ENCODE measurements at regions not wholly inside any gene's neighbourhood (a gene's known extent, or its start where the extent isn't known, plus 50 kb on each side); places are given as distances from the start of the nearest gene placed in this dataset.

DNA sequence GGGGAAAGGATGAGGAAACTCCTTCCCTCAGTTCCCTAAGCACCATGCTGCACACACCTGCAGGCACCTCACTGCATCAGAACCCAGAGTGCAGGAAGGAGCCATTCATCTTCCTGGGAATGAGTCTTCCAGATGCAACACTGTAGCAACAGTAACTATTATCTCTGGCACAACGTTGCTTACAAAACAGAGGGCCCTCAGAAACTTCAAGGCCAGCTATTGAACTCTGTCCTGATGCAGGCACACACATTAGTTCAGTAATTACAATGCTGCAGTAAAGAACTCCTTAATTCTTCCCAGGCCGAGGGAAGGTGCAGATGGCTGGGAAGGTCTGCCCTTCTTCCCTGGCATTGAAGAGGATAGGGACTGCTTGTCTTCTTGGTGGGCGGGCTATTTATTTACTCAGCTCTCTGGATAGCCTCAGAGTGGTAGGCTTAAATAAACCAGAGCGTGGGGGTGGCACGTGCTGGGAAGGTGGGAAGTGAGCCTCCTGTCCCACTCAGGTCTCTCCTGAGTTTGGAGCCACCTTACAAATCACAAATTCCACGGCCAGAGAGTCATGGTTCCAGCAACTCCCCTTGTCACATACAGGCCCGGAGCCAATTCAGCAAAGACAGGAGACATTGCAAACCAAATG, 125.1 kb upstream of the JCAD start:
- no peaks in the 10 kb centered on the region for H3K9me3 ChIP-seq
- H3K27me3 ChIP-seq, result no peaks in the 10 kb centered on the region
- WGBS, 2 donors (ENCODE audit: low coverage in 1 of 2), result 73 to 80% methylated on average over 2 to 7 of the region's 7 CpGs

DNA sequence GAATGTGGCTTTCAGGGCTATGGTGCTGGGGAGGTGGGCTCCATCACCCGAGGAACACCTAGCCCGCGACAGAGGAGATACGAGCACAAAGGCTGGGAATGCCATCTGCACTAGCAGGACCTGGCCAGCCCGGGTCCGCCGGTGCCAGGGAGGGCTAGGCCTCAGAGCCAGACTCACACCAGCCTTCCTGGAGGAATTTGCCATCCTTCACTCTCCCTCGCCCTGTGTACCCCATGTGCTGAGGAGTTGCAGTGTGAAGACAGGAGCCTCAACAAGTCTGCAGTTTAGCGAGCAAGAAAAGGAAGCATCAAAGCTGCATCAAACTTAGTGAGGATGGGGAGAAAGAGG, 123.6 kb upstream of the JCAD start:
- H3K4me3 ChIP-seq, result no peak overlapping the region
- TF ChIP-seq POLR2A (IDR thresholded peaks at IDR 0.05) (no peak), POLR2AphosphoS5 (IDR thresholded peaks at IDR 0.05) (no peak), EP300 (IDR thresholded peaks at IDR 0.05; ENCODE audit: low read depth) (no peak)
- TF ChIP-seq, protein P1, sequence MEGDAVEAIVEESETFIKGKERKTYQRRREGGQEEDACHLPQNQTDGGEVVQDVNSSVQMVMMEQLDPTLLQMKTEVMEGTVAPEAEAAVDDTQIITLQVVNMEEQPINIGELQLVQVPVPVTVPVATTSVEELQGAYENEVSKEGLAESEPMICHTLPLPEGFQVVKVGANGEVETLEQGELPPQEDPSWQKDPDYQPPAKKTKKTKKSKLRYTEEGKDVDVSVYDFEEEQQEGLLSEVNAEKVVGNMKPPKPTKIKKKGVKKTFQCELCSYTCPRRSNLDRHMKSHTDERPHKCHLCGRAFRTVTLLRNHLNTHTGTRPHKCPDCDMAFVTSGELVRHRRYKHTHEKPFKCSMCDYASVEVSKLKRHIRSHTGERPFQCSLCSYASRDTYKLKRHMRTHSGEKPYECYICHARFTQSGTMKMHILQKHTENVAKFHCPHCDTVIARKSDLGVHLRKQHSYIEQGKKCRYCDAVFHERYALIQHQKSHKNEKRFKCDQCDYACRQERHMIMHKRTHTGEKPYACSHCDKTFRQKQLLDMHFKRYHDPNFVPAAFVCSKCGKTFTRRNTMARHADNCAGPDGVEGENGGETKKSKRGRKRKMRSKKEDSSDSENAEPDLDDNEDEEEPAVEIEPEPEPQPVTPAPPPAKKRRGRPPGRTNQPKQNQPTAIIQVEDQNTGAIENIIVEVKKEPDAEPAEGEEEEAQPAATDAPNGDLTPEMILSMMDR (IDR thresholded peaks at IDR 0.05), result no peak
- H3K27me3 ChIP-seq, result no peaks in the 10 kb centered on the region
- peak overlapping the region; percentile 15 to 72 (median 68) for H3K27ac ChIP-seq
- H3K36me3 ChIP-seq, result no peaks in the 10 kb centered on the region
- 77% methylated on average over 8 of the region's 9 CpGs; no CpG with 5 or more reads in 1 of the 2 donors for WGBS, 2 donors (ENCODE audit: low coverage in 1 of 2)
- intact Hi-C loops (cut with DNase I; ENCODE audit: low total_unique reads) (loop anchor here (10.0 kb wide), 1 partner anchor 128 kb away; the partner anchor contains the start of gene JCAD), in situ Hi-C loops (cut with MboI; ENCODE audit: low pct_ligation_motif_present in 1 of 4, low pct_unique_long_range_greater_than_20kb in 1 of 4, low sequenced_read_pairs in 3 of 4) (no loop called here)
- DNase-seq, result no peak
- no peaks in the 10 kb centered on the region for H3K9me3 ChIP-seq
- H3K4me1 ChIP-seq, result peaks cover 0 to 15% (median 9%) of the 10 kb centered on the region in 4 donors

More for the DNA sequence above, 125.1 kb upstream of the JCAD start:
- Histone ChIP-seq H3K27ac (no peak overlapping the region), H3K4me3 (no peak overlapping the region), H3K4me1 (peaks cover 0 to 25% (median 9%) of the 10 kb centered on the region in 4 donors), H3K36me3 (no peaks in the 10 kb centered on the region)
- in situ Hi-C loops (cut with MboI; ENCODE audit: low pct_ligation_motif_present in 1 of 4, low pct_unique_long_range_greater_than_20kb in 1 of 4, low sequenced_read_pairs in 3 of 4), result no loop called here
- DNase-seq, result no peak
- intact Hi-C loops (cut with DNase I; ENCODE audit: low total_unique reads), result loop anchor here (10.0 kb wide), 1 partner anchor 130 kb away; the partner anchor contains the start of gene JCAD
- TF ChIP-seq POLR2AphosphoS5 (IDR thresholded peaks at IDR 0.05) (no peak), POLR2A (IDR thresholded peaks at IDR 0.05) (no peak), EP300 (IDR thresholded peaks at IDR 0.05; ENCODE audit: low read depth) (no peak)
- TF ChIP-seq, protein P1 (IDR thresholded peaks at IDR 0.05), result no peak

DNA sequence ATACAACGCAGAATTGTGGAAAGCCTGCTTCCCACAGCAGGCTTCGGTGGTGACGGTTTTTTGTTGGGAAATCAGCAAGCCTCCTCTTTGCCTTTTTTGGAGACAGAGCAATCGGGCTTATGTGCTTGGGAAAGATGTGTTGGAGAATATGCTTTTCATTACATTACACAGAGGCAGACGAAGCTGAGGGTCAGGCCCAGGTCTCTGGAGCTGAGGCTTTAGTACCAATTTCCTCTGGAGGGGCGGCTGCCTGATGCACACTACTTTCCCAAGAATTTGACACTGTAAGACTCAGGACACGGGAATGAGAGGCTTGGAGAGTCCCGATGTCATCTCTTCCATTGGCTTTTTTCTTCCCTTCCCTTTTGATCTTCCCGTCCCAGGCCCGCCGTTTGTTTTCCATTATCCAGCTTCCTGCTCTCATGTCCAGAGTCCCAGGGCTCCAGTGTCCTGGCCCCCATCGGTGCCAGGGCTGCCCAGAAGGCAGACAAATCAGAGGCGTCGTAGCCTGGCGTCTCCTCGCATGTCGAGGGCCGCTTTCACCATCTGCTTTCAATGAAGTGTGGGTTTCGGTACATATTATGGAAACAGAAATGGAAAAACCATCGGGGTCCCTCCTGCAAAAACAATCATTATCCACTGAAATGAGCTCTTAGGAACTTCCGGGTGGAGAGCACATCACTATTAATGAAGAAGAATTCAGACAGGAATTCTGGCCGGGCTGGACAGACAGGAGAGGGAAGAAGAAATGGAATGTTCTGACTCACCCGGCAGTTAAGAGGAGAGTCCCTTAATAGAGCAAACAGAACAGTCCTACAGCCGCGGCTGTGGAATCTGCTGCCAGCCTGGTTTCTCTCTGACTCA, 123.0 kb upstream of the JCAD start:
- intact Hi-C loops (cut with DNase I; ENCODE audit: low total_unique reads), result loop anchor here (10.0 kb wide), 1 partner anchor 128 kb away; the partner anchor contains the start of gene JCAD
- H3K4me3 ChIP-seq, result no peak overlapping the region
- no peaks in the 10 kb centered on the region for H3K9me3 ChIP-seq
- in situ Hi-C loops (cut with MboI; ENCODE audit: low pct_ligation_motif_present in 1 of 4, low pct_unique_long_range_greater_than_20kb in 1 of 4, low sequenced_read_pairs in 3 of 4), result no loop called here
- no peak for DNase-seq
- H3K27me3 ChIP-seq, result no peaks in the 10 kb centered on the region
- peak overlapping the region; percentile 15 to 72 (median 68) for H3K27ac ChIP-seq
- WGBS, 2 donors (ENCODE audit: low coverage in 1 of 2), result 63% methylated on average over 2 to 25 of the region's 25 CpGs
- TF ChIP-seq POLR2A (IDR thresholded peaks at IDR 0.05) (no peak), POLR2AphosphoS5 (IDR thresholded peaks at IDR 0.05) (no peak), EP300 (IDR thresholded peaks at IDR 0.05; ENCODE audit: low read depth) (no peak)
- TF ChIP-seq, protein P1 (IDR thresholded peaks at IDR 0.05), result no peak
- H3K36me3 ChIP-seq, result no peaks in the 10 kb centered on the region
- H3K4me1 ChIP-seq, result peaks cover 0 to 10% (median 9%) of the 10 kb centered on the region in 4 donors

DNA sequence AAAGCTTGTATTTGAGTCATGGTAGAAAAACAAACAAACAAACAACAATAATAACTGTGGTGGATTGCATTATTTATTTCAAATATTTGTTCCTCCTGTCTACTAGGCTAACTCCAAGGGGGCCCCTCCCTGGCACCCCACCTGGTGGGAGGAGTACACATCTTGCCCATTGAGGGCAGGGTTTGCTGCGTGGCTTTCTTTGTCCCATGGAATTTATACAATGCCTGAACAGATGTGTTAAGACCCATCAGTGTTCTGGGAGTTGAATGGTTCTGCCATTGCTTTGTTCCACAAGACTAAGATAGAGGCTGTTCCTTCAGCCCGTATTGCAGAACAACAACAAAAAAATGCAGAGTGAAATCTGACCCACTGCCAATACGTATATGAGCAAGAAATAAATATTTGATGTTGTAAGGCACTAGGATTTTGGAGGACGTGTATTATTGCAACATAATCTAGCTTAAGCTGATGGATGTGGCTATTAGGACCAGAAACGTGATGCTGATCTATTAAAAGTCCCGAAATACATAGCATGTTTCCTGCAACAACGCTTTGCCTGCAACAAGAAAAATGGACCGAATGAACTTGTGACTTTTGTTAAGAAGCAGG, 119.1 kb upstream of the JCAD start:
- H3K4me1 ChIP-seq, result peaks cover 0 to 8% (median 0%) of the 10 kb centered on the region in 4 donors
- in situ Hi-C loops (cut with MboI; ENCODE audit: low pct_ligation_motif_present in 1 of 4, low pct_unique_long_range_greater_than_20kb in 1 of 4, low sequenced_read_pairs in 3 of 4) (no loop called here), intact Hi-C loops (cut with DNase I; ENCODE audit: low total_unique reads) (no loop called here)
- no peak overlapping the region for H3K27ac ChIP-seq
- H3K27me3 ChIP-seq, result no peaks in the 10 kb centered on the region
- no peak overlapping the region for H3K4me3 ChIP-seq
- 52% methylated on average over 8 of the region's 8 CpGs for WGBS, 2 donors (ENCODE audit: low coverage in 1 of 2)
- H3K36me3 ChIP-seq, result no peaks in the 10 kb centered on the region
- no peaks in the 10 kb centered on the region for H3K9me3 ChIP-seq
- no peak for DNase-seq
- TF ChIP-seq POLR2A (IDR thresholded peaks at IDR 0.05) (no peak), EP300 (IDR thresholded peaks at IDR 0.05; ENCODE audit: low read depth) (no peak), POLR2AphosphoS5 (IDR thresholded peaks at IDR 0.05) (no peak)
- TF ChIP-seq, protein P1 (IDR thresholded peaks at IDR 0.05), result no peak

Data from transverse colon (tissue), 4 donors.